Kidney (tissue), 13 donors: ENCODE measurements at regions not wholly inside any gene's neighbourhood (a gene's known extent, or its start where the extent isn't known, plus 50 kb on each side); places are given as distances from the start of the nearest gene placed in this dataset.

Experiments used
- DNase-seq, 5 donors: peaks; one replicate each; pipeline ENCODE4 v3.0.0-alpha.2; 2013 to 2020
- FAIRE-seq: peaks from 2 replicates; lab custom pipeline; 2012; peaks lifted over from hg19 to GRCh38; lab: Jason Lieb, UNC
- H3K27ac ChIP-seq, 2 donors: one replicate each; pipeline ENCODE4 v1.7.0; 2013; ENCODE audit warnings: low read depth in 2 of 2, low read length in 2 of 2, inconsistent platforms in 1 of 2
- H3K27me3 ChIP-seq: one replicate; pipeline ENCODE4 v1.7.1; 2013; ENCODE audit warnings: low read length, inconsistent platforms; ENCODE audit not compliant: control insufficient read depth, insufficient read depth
- H3K36me3 ChIP-seq, 3 donors: one replicate each; pipeline versions ENCODE4 v1.7.0 to v1.7.1; 2013; ENCODE audit warnings: low read length in 3 of 3, control low read depth in 1 of 3, inconsistent platforms in 1 of 3; ENCODE audit not compliant: insufficient read depth in 3 of 3, control insufficient read depth in 2 of 3
- H3K4me1 ChIP-seq, 3 donors: one replicate each; pipeline versions ENCODE4 v1.7.0 to v1.7.1; 2013; ENCODE audit warnings: low read length in 3 of 3, inconsistent platforms in 1 of 3, low read depth in 1 of 3; ENCODE audit not compliant: control insufficient read depth in 2 of 3, insufficient read depth in 2 of 3
- H3K4me3 ChIP-seq, 3 donors: one replicate each; pipeline versions ENCODE4 v1.7.0 to v1.8.1; 2013; ENCODE audit warnings: low read length in 3 of 3, control low read depth in 1 of 3, inconsistent platforms in 1 of 3
- H3K9ac ChIP-seq, 3 donors: one replicate each; pipeline versions ENCODE4 v1.7.0 to v1.7.1; 2013; ENCODE audit warnings: low read length in 3 of 3, control low read depth in 1 of 3, inconsistent platforms in 1 of 3
- H3K9me3 ChIP-seq, 3 donors: one replicate each; pipeline versions ENCODE4 v1.7.0 to v1.7.1; 2013; ENCODE audit warnings: low read length in 3 of 3, control low read depth in 1 of 3, inconsistent platforms in 1 of 3; ENCODE audit not compliant: control insufficient read depth in 2 of 3, insufficient read depth in 1 of 3
- intact Hi-C: fragments of 100-400 bp; cut with DNase I; formaldehyde crosslinking; loops from one replicate; pipeline ENCODE4 v1.11.1; 2022
- TF ChIP-seq, protein P1 (sequence below): IDR thresholded peaks from 3 replicates; pipeline ENCODE4 v1.5.1; 2012; ENCODE audit warnings: mild to moderate bottlenecking, moderate library complexity, borderline replicate concordance; ENCODE audit not compliant: insufficient read depth; ENCODE audit errors: extremely low read depth
- donor health status: control.
- donor health status: control.
- donor health status: control.
- donor health status: control.
- donor health status: control.
- donor health status: DM: yes; HTN: yes; CAD: no.
- donor health status: Normal renal cell carcinoma (clear cell type).

DNA sequence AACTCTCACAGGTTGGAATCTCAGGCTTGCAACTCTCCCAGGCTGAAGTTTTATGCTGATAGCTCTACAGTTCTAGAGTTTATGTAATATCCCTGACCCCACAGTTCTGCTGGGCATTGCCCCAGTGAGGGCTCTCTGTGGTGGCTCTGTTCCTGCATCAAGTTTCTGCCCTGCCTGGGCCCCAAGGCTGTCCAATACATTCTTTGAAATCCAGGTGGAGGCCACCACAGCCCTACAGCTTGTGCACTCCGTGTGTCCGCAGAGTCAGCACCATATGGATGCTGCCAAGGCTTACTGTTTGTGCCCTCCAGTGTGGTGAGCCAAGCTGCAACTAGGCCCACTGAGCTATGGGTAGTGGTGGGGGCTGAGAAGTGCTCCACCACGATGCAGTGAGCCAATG is 1141.2 kb upstream of the EPHA6 start:
- intact Hi-C loops, result no loop called here
- Histone ChIP-seq H3K9me3 (no peaks in the 10 kb centered on the region), H3K36me3 (no peaks in the 10 kb centered on the region), H3K27ac (no peak overlapping the region), H3K9ac (no peak overlapping the region), H3K4me1 (no peaks in the 10 kb centered on the region), H3K27me3 (no peaks in the 10 kb centered on the region), H3K4me3 (no peak overlapping the region)
- TF ChIP-seq, protein P1, sequence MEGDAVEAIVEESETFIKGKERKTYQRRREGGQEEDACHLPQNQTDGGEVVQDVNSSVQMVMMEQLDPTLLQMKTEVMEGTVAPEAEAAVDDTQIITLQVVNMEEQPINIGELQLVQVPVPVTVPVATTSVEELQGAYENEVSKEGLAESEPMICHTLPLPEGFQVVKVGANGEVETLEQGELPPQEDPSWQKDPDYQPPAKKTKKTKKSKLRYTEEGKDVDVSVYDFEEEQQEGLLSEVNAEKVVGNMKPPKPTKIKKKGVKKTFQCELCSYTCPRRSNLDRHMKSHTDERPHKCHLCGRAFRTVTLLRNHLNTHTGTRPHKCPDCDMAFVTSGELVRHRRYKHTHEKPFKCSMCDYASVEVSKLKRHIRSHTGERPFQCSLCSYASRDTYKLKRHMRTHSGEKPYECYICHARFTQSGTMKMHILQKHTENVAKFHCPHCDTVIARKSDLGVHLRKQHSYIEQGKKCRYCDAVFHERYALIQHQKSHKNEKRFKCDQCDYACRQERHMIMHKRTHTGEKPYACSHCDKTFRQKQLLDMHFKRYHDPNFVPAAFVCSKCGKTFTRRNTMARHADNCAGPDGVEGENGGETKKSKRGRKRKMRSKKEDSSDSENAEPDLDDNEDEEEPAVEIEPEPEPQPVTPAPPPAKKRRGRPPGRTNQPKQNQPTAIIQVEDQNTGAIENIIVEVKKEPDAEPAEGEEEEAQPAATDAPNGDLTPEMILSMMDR, result no peak
- no peak for FAIRE-seq
- no peak for DNase-seq

DNA sequence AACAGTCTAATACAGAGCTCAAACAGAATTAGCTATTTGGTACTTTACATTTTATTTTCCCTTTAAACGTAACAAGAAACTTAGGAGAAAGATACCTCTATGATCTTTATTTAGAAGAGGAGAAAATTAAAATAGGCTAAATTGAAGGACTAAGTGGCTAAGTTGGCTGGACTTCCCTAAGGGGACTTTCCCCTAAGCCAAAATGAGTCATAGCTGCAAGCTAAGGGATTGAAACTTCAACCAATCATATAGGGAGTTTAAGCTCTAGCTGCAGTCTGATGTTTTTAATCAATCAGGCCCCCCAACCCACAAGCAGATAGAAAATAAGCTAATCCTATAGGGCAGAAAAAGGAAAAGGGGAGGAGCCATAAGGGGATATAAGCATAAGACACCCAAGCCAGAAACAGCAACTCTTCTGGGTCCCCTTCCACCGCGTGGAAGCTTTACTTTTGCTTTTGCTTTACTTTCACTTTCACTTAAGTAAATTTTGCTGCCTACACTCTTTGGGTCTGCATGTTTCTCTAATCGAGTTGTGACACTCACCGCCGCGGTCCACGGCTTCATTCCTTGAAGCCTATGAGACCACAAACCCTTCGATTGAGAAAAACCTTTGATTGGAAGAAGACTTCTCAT is 1108.5 kb upstream of the EPHA6 start:
- TF ChIP-seq, protein P1, result no peak
- FAIRE-seq (no peak), DNase-seq (peak in 1 of 5 donors; percentile 1)
- no peaks in the 10 kb centered on the region for H3K9me3 ChIP-seq
- peak overlapping the region in 2 of 3 donors; percentile 9 to 15 for H3K4me3 ChIP-seq
- H3K36me3 ChIP-seq, result no peaks in the 10 kb centered on the region
- no peak overlapping the region for H3K27ac ChIP-seq
- H3K4me1 ChIP-seq, result no peaks in the 10 kb centered on the region
- intact Hi-C loops, result no loop called here
- no peak overlapping the region for H3K9ac ChIP-seq
- H3K27me3 ChIP-seq, result no peaks in the 10 kb centered on the region

DNA sequence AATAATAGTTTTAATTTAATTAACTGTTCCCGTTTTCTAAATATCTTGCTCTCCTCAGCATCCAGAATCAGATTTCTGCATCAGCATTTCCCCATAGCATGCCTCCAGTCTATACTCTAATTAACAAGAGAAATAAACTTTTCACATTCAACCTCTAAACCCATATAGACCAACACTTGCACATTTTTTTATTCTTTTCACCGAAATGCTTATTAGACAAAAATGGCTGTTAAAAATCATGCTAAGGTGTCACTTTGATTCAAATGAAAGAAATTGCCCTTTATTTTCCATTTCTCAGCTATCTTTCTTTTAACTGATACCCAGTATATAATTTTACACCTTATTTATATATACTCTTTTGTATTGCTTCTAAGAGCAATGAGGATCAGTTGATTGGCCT is 1107.1 kb upstream of the EPHA6 start:
- H3K27ac ChIP-seq, result no peak overlapping the region
- H3K36me3 ChIP-seq, result no peaks in the 10 kb centered on the region
- intact Hi-C loops, result no loop called here
- TF ChIP-seq, protein P1, result no peak
- FAIRE-seq (no peak), DNase-seq (no peak)
- H3K4me1 ChIP-seq, result no peaks in the 10 kb centered on the region
- no peaks in the 10 kb centered on the region for H3K27me3 ChIP-seq
- no peak overlapping the region for H3K9ac ChIP-seq
- no peaks in the 10 kb centered on the region for H3K9me3 ChIP-seq
- H3K4me3 ChIP-seq, result no peak overlapping the region

DNA sequence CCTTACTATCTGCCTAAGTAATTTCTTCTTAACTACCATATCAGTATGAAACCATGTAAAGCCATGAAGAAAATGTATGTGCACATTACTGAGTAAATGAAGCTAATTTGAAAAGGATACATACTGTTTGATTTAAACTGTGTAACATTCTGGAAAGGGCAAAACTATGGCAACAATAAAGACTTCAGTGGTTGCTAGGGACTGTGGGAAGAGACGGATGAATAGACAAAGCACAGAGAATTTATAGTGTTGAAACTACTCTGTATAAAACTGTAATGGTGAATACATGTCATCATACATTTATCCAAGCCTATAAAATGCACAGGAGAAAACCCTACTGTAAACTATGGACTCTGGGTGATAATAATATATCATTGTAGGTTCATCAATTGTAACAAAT is 1103.7 kb upstream of the EPHA6 start:
- Histone ChIP-seq H3K4me1 (no peaks in the 10 kb centered on the region), H3K9ac (no peak overlapping the region), H3K27ac (no peak overlapping the region), H3K27me3 (no peaks in the 10 kb centered on the region), H3K36me3 (no peaks in the 10 kb centered on the region), H3K4me3 (no peak overlapping the region), H3K9me3 (no peaks in the 10 kb centered on the region)
- no peak for DNase-seq
- no peak for FAIRE-seq
- intact Hi-C loops, result no loop called here
- TF ChIP-seq, protein P1, result no peak
